ENCODE measurements at regions not wholly inside any gene's neighbourhood (a gene's known extent, or its start where the extent isn't known, plus 50 kb on each side); places are given as distances from the start of the nearest gene placed in this dataset.

DNA sequence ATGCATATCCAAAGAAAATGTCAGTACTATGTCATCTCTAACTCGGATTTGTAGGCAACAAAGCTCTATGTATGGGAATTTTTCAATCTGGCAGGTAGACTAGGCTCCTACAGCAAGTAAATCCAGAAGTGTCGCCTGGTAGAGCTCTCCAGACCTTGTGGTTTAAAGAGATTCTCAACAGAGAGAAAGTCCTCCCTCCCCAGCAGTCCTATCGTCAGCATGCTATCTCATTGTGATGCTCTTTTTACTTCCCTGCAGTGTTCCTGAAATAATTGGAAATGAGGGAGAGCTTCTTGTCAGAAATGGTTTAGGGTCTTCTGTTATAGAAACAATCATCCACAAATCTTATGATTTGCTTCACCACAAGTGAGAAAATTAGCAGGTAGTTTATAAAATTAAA lies 395.4 kb downstream of the FRK start (continued):
- TF ChIP-seq RFX5 (IDR thresholded peaks at IDR 0.05; ENCODE audit: borderline replicate concordance, low read depth, low read length) = no peak
- no peak for TF ChIP-seq HDAC2 (IDR thresholded peaks at IDR 0.05; ENCODE audit: borderline replicate concordance in 1 of 2, low read depth in 2 of 2, low read length in 2 of 2)
- no peak for TF ChIP-seq SIRT6 (IDR thresholded peaks at IDR 0.05; ENCODE audit: low read length)
- no peak for TF ChIP-seq ASH2L (IDR thresholded peaks at IDR 0.05; ENCODE audit: low read length)
- TF ChIP-seq POLR2AphosphoS5 (IDR thresholded peaks at IDR 0.05; ENCODE audit: low read depth, low read length) = no peak
- no peak for TF ChIP-seq TEAD4 (IDR thresholded peaks at IDR 0.05; ENCODE audit: low read depth, low read length)
